MM.1S (cell line): ENCODE measurements at regions not wholly inside any gene's neighbourhood (a gene's known extent, or its start where the extent isn't known, plus 50 kb on each side); places are given as distances from the start of the nearest gene placed in this dataset.
"Not testable (repeated sequence)": the region's sequence is repeated elsewhere in the genome, so short reads cannot be mapped to it uniquely, and the experiment has no call there.

ENCODE experiments used
- CTCF ChIP-seq: fragments of 300-600 bp; sonication (generic); IDR thresholded peaks from 2 replicates; pipeline ENCODE4 v1.5.1; 2016; ENCODE audit warnings: antibody characterized with exemption, low read length, mixed read lengths
- EZH2 ChIP-seq: fragments of 300-600 bp; sonication (generic); optimal IDR thresholded peaks from 2 replicates; pipeline ENCODE3; 2017; ENCODE audit warnings: low read depth, mild to moderate bottlenecking, antibody characterized with exemption, low read length, mixed read lengths
- EZH2phosphoT487 ChIP-seq: fragments of 300-600 bp; sonication (generic); IDR thresholded peaks from 2 replicates; pipeline ENCODE4 v1.6.1; 2018; ENCODE audit warnings: antibody characterized with exemption, low read length

- not testable (repeated sequence) for TF ChIP-seq CTCF, EZH2phosphoT487, EZH2
Observed at GRCh38 chr7:114267550-114267949, 147.1 kb upstream of the FOXP2 start.
